ENCODE measurements at regions not wholly inside any gene's neighbourhood (a gene's known extent, or its start where the extent isn't known, plus 50 kb on each side); places are given as distances from the start of the nearest gene placed in this dataset.

- DNase-seq (ENCODE audit: low spot score): no peak
These were observed 50.8 kb upstream of the PDZD8 start for GRCh38 chr10:117425974-117426566.

DNA sequence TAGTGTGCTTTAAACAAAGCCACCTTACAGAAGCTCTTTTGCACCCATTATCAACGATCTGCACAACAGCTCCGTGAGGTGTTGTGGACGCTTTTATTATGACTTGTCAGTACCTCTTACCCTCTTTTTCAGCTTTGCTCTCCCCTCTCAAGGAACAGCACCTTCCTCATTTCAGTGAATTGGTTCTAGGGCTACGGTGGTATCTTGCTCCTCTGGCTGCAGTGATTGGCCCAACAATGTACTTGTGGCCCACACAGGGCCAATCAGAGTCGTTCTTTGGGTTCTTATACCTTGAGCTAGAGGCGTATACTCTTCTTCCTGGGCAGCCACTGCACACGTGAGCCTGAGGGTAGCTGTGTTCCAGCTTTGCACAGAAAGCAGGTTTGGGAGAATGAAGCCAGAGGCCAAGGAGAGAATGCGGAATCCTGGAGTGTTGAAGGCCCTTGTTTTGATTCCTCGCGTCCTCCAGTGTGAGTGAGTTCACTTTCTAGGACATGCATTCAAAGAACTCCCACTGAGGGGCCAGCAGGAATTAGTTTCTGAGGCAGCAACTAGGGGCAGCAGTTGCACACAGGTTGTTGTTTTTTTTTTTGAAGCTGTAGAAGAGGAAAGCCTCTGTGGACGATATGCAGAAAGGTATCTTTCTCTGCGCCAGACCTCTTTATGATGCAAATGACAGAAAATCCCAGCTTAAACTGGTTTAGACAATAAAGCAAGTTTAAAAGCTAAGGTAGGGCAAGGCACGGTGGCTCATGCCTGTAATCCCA, 49.8 kb upstream of the PDZD8 start:
- DNase-seq (ENCODE audit: low spot score): no peak

Measured in CD4-positive, alpha-beta T cell treated with Interleukin-6 at 100 ng/mL for 8 hours (primary cell).